HG03460 (cell line): ENCODE measurements at regions not wholly inside any gene's neighbourhood (a gene's known extent, or its start where the extent isn't known, plus 50 kb on each side); places are given as distances from the start of the nearest gene placed in this dataset.

Experiments used
- ATAC-seq: cut with Tn5 transposase; IDR thresholded peaks from one replicate; pipeline ENCODE4 v1.9.1; 2021; ENCODE audit not compliant: unreplicated experiment

- no peak for ATAC-seq
Measured at GRCh38 chr5:4252385-4252784, 656.8 kb downstream of the IRX1 start.

GRCh38 chr5:4254736-4255135, 659.1 kb downstream of the IRX1 start:
- ATAC-seq = no peak

DNA sequence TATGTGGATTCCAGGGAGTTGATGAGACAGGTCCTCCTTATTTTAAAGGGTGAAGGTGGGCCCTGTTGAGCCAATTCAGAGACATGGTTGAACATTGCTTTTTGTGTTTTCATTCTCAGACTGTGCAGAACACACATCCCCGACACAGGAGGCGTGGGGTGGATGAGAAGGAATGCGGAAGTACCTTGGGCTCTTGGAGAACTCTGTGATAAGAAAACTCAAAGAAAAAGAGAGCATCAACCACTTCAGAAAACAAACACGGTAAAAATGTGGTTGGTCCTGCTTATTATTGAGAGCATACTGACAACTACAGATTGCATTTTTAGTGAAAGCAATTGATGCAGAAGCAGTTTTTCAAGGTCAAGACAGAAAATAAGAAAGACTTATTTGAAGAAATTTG, 659.8 kb downstream of the IRX1 start:
- ATAC-seq = no peak

DNA sequence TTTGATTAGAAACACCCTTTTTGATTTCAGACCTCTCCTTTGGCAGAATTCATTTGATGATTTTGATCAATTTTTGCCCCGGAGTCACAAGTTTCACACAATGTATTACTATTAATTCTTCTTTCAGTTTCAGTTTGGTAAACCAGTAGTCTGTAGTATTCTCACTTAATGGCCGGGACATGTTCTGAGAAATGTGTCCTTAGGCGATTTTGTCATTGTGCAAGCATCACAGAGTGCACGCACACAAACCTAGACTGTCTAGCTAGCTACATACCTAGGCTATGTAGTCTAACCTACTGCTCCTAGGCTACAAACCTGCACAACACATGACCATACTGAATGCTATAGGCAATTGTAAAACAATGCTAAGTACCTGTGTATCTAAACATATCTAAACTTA, 662.5 kb downstream of the IRX1 start:
- no peak for ATAC-seq

GRCh38 chr5:4271193-4271592, 675.6 kb downstream of the IRX1 start:
- no peak for ATAC-seq

GRCh38 chr5:4275232-4275631, 679.6 kb downstream of the IRX1 start:
- no peak for ATAC-seq

- no peak for ATAC-seq
Measured at GRCh38 chr5:4294878-4295277, 699.2 kb downstream of the IRX1 start.

DNA sequence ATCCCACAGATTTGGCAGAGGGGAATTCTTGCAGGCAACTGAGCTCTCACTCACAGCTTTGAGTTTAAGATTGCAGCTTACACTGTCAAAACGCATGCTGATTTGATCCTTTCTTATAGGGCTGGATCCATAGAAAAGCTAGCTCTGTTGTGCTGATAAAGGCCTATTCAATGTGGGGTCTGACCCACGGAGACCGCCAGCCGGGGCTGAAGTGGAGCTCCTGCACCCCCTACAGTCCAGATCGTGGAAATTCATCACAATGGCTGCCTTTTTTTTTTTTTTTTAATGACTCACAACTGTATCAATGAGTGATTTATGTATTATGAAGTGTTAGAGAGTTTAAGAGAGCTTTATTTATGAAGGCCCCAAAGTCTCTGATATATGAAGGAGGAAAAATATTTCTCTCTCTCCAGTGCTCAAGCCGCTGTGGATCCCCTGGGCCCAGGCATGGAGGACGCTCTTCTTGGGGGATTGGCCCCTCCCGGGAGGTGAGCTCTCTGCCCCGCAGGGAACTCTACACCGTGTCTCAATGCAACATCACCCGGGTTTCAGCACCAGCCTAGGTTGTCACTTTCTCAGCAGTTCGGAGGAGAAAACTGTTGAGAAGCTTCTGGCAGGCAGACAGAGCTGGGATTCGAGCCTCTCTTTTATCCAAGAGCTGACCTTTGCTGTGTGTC, 700.2 kb downstream of the IRX1 start:
- ATAC-seq = no peak

DNA sequence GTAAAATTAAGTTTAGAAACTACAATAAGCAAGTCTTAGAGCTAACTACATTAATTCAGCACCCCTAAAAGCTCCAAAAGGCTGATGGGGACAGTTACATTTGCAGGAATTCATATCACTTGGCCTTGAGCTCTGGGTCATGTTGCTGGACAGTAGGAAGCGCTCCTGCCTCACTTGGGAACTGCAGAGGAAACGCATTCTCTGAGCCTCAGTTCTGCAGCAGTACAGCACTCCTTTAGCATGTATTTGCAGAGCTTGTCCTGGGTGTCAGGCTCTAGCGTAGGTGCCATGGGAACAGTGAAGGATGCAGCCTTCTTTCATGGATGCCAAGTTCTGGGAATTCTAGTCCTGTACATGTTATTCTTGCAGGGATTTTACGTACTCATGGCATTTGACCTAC, 710.4 kb downstream of the IRX1 start:
- ATAC-seq = no peak

- no peak for ATAC-seq
Measured at GRCh38 chr5:4309026-4309425, 713.4 kb downstream of the IRX1 start.

- ATAC-seq = no peak
Measured at GRCh38 chr5:4313138-4313537, 717.5 kb downstream of the IRX1 start.

DNA sequence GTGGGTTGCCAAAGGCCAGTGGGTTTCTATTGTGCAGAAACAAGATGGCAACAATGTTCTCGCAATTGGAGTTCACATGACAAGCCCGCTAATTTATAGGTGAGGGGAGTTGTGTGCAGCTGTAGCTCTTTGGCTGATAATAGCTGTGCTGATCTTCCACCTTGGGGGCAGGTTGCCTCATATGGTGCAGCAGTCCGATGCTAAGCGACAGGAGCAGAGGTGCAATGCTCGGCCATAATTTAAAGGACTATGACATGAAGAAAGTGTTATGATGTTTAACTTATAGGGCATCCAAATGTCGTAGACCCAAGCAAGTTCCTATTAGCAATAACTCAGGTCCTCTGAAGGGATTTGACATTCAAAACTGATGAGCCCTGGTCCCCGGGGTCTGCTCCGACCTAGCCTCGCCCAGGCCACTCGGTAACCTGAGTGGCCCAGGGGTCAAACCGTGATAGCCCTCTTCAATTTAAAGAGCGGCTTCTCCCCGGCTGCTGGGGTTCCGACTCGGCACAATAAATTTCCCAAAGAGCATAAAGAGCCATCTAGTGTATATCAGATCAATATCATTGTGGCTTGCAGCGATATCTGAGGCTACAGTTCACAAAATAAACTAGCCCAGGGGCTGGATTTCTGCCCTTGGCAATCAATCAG, 724.0 kb downstream of the IRX1 start:
- ATAC-seq = no peak

DNA sequence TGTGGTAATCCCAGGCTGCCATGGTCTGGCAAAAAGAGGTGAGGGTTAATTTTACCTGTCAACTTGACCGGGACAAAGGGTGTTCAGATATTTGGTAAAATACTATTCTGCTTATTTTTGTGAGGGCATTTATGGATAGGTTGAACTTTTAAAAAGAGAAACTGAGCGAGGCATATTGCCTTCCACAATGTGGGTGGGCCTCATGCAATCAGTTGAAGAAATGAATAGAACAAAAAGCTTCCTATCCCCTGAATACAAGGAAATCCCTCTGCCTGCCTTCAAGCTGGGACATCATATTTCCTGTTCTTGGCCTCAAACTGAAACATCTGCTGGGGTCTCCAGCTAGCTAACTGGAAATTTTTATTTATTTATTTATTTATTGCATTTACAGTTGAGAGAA, 734.7 kb downstream of the IRX1 start:
- ATAC-seq = no peak

DNA sequence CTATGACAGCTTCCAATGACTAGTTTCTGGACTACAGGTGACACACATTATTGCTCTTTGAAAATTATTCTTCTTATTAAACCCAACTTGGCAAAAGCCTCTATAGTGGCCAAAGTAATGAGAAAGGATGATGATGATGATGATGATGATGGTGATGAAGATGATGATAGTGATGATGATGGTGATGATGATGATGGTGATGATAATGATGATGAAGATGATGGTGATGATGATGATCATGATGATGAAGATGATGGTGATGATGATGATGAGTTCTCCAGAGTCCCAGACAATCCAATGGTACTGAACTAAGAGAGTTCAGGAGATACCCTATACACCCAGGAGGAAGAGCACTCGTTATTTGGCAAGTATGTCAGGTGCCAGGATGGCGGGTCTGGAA, 739.4 kb downstream of the IRX1 start:
- no peak for ATAC-seq

DNA sequence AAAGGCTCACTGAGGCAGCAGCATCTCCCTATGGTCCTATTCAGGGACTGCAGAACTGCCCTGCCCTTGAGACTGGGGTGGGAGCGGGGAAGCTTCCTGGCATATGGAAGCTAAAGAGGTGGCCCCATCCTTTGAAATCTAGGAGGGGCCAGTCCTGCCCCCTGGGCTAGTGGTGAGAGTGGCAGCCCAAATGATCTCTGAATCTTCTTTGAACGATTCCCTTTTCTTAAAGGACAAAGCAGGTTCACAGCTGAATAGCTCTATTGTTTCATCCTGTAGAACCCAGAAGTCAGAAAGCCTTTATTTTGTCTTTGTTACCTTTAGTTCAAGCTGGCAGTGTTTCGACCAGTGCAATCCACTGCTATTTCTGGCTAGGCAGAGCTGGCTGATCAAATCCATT, 741.9 kb downstream of the IRX1 start:
- ATAC-seq = no peak

- no peak for ATAC-seq
Measured at GRCh38 chr5:4339949-4340348, 744.3 kb downstream of the IRX1 start.

DNA sequence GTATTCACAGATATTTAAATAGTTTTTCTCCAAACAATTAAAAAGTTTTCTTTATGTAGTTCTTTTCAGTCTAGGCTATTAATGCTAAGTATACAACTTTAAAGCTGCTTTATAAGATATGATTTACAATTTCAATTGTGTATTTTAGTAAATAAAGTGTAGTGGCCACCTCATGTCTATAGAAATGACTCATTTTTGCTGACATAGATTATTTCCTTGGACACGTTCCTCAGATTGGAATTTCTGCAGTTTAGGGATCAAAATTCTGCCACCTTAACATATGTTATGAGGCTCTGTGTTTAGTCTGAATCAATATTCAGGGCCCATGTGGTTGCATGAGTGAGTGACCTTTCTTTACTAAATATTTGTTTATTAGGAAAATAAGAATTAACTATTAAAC, 750.2 kb downstream of the IRX1 start:
- ATAC-seq = no peak

GRCh38 chr5:4348423-4348822, 752.8 kb downstream of the IRX1 start:
- no peak for ATAC-seq

DNA sequence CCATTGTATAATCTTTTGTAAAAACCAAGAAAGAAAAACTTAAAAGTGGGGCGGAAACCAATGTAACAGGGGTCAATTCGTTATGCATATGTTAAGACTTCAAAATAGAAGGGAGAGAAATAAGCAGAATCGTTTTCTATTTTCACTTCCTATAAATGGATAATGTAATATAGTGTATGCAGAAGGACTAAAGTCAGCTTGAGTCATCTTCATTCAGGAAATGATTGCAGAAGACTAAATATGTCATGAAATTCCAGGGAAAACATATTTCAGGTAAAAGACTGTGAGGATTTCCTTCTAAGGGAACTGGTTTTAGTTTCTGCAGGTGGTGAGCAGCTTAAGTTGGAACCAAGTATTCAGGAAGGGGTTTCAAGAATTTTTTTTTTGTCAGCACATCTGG, 753.3 kb downstream of the IRX1 start:
- no peak for ATAC-seq

- no peak for ATAC-seq
Measured at GRCh38 chr5:4356201-4356600, 760.6 kb downstream of the IRX1 start.

DNA sequence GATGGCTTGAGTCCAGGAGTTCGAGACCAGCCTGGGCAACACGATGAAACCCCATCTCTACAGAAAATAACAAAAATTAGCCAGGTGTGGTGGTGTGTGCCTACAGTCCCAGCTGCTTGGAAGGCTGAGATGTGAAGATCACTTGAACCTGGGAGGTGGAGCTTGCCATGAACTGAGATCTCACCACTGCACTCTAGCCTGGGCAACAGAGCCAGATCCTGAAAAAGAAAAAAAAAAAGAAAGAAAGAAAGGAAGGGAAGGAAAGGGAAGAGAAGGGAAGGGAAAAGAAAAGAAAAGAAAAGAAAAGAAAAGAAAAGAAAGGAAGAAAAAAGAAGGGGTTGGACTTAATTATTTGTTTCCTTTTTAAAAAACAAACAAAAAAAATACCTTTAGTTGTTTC, 764.2 kb downstream of the IRX1 start:
- ATAC-seq = no peak

- ATAC-seq = no peak
Measured at GRCh38 chr5:4361753-4362152, 766.1 kb downstream of the IRX1 start.

GRCh38 chr5:4362411-4362810, 766.8 kb downstream of the IRX1 start:
- no peak for ATAC-seq
